ENCODE measurements at regions not wholly inside any gene's neighbourhood (a gene's known extent, or its start where the extent isn't known, plus 50 kb on each side); places are given as distances from the start of the nearest gene placed in this dataset.

- H3K27me3 ChIP-seq (replicated peaks; ENCODE audit: control insufficient read depth, insufficient read depth, low read length) = no peaks in the 10 kb centered on the region
- H3K9ac ChIP-seq (ENCODE audit: low read length) = no peak overlapping the region
- H3K4me3 ChIP-seq (ENCODE audit: low read length) = no peak overlapping the region
- H3K9me3 ChIP-seq (ENCODE audit: control insufficient read depth, low read length) = no peaks in the 10 kb centered on the region
- H3K36me3 ChIP-seq (ENCODE audit: control insufficient read depth, insufficient read depth, low read length, severe bottlenecking) = no peaks in the 10 kb centered on the region
- H3K4me1 ChIP-seq (ENCODE audit: control insufficient read depth, insufficient read depth, low read length) = no peaks in the 10 kb centered on the region
- DNase-seq (ENCODE audit: low read depth) = no peak
Observed at GRCh38 chr3:180092889-180093288, 56.2 kb upstream of the PEX5L start.

GRCh38 chr3:180093535-180093934 is 56.8 kb upstream of the PEX5L start:
- H3K36me3 ChIP-seq (ENCODE audit: control insufficient read depth, insufficient read depth, low read length, severe bottlenecking) = no peaks in the 10 kb centered on the region
- no peak overlapping the region for H3K4me3 ChIP-seq (ENCODE audit: low read length)
- no peaks in the 10 kb centered on the region for H3K9me3 ChIP-seq (ENCODE audit: control insufficient read depth, low read length)
- H3K27me3 ChIP-seq (replicated peaks; ENCODE audit: control insufficient read depth, insufficient read depth, low read length) = no peaks in the 10 kb centered on the region
- no peaks in the 10 kb centered on the region for H3K4me1 ChIP-seq (ENCODE audit: control insufficient read depth, insufficient read depth, low read length)
- no peak overlapping the region for H3K9ac ChIP-seq (ENCODE audit: low read length)
- DNase-seq (ENCODE audit: low read depth) = no peak

GRCh38 chr3:180097626-180098025 is 60.9 kb upstream of the PEX5L start:
- DNase-seq (ENCODE audit: low read depth) = no peak
- Histone ChIP-seq H3K4me3 (ENCODE audit: low read length) (no peak overlapping the region), H3K9ac (ENCODE audit: low read length) (no peak overlapping the region), H3K27me3 (replicated peaks; ENCODE audit: control insufficient read depth, insufficient read depth, low read length) (no peaks in the 10 kb centered on the region), H3K36me3 (ENCODE audit: control insufficient read depth, insufficient read depth, low read length, severe bottlenecking) (no peaks in the 10 kb centered on the region), H3K9me3 (ENCODE audit: control insufficient read depth, low read length) (peaks cover 5% of the 10 kb centered on the region), H3K4me1 (ENCODE audit: control insufficient read depth, insufficient read depth, low read length) (no peaks in the 10 kb centered on the region)

- H3K9ac ChIP-seq (ENCODE audit: low read length) = no peak overlapping the region
- H3K36me3 ChIP-seq (ENCODE audit: control insufficient read depth, insufficient read depth, low read length, severe bottlenecking) = no peaks in the 10 kb centered on the region
- H3K9me3 ChIP-seq (ENCODE audit: control insufficient read depth, low read length) = peaks cover 5% of the 10 kb centered on the region
- no peaks in the 10 kb centered on the region for H3K4me1 ChIP-seq (ENCODE audit: control insufficient read depth, insufficient read depth, low read length)
- DNase-seq (ENCODE audit: low read depth) = no peak
- H3K4me3 ChIP-seq (ENCODE audit: low read length) = no peak overlapping the region
- no peaks in the 10 kb centered on the region for H3K27me3 ChIP-seq (replicated peaks; ENCODE audit: control insufficient read depth, insufficient read depth, low read length)
Observed at GRCh38 chr3:180102134-180102533, 65.4 kb upstream of the PEX5L start.

GRCh38 chr3:180102604-180103003 is 65.9 kb upstream of the PEX5L start:
- H3K4me1 ChIP-seq (ENCODE audit: control insufficient read depth, insufficient read depth, low read length) = no peaks in the 10 kb centered on the region
- H3K36me3 ChIP-seq (ENCODE audit: control insufficient read depth, insufficient read depth, low read length, severe bottlenecking) = no peaks in the 10 kb centered on the region
- no peaks in the 10 kb centered on the region for H3K27me3 ChIP-seq (replicated peaks; ENCODE audit: control insufficient read depth, insufficient read depth, low read length)
- no peak overlapping the region for H3K9ac ChIP-seq (ENCODE audit: low read length)
- H3K4me3 ChIP-seq (ENCODE audit: low read length) = no peak overlapping the region
- no peak for DNase-seq (ENCODE audit: low read depth)
- H3K9me3 ChIP-seq (ENCODE audit: control insufficient read depth, low read length) = peaks cover 5% of the 10 kb centered on the region

- no peaks in the 10 kb centered on the region for H3K9me3 ChIP-seq (ENCODE audit: control insufficient read depth, low read length)
- H3K9ac ChIP-seq (ENCODE audit: low read length) = no peak overlapping the region
- DNase-seq (ENCODE audit: low read depth) = no peak
- no peaks in the 10 kb centered on the region for H3K4me1 ChIP-seq (ENCODE audit: control insufficient read depth, insufficient read depth, low read length)
- H3K4me3 ChIP-seq (ENCODE audit: low read length) = no peak overlapping the region
- no peaks in the 10 kb centered on the region for H3K27me3 ChIP-seq (replicated peaks; ENCODE audit: control insufficient read depth, insufficient read depth, low read length)
- no peaks in the 10 kb centered on the region for H3K36me3 ChIP-seq (ENCODE audit: control insufficient read depth, insufficient read depth, low read length, severe bottlenecking)
Observed at GRCh38 chr3:180116203-180116602, 79.5 kb upstream of the PEX5L start.

GRCh38 chr3:180116658-180117057 is 79.9 kb upstream of the PEX5L start:
- Histone ChIP-seq H3K36me3 (ENCODE audit: control insufficient read depth, insufficient read depth, low read length, severe bottlenecking) (no peaks in the 10 kb centered on the region), H3K4me3 (ENCODE audit: low read length) (no peak overlapping the region), H3K27me3 (replicated peaks; ENCODE audit: control insufficient read depth, insufficient read depth, low read length) (no peaks in the 10 kb centered on the region), H3K9ac (ENCODE audit: low read length) (no peak overlapping the region), H3K4me1 (ENCODE audit: control insufficient read depth, insufficient read depth, low read length) (no peaks in the 10 kb centered on the region), H3K9me3 (ENCODE audit: control insufficient read depth, low read length) (no peaks in the 10 kb centered on the region)
- DNase-seq (ENCODE audit: low read depth) = no peak

GRCh38 chr3:180117381-180118163 is 80.8 kb upstream of the PEX5L start:
- no peaks in the 10 kb centered on the region for H3K4me1 ChIP-seq (ENCODE audit: control insufficient read depth, insufficient read depth, low read length)
- no peaks in the 10 kb centered on the region for H3K36me3 ChIP-seq (ENCODE audit: control insufficient read depth, insufficient read depth, low read length, severe bottlenecking)
- no peak overlapping the region for H3K9ac ChIP-seq (ENCODE audit: low read length)
- H3K27me3 ChIP-seq (replicated peaks; ENCODE audit: control insufficient read depth, insufficient read depth, low read length) = no peaks in the 10 kb centered on the region
- no peak overlapping the region for H3K4me3 ChIP-seq (ENCODE audit: low read length)
- H3K9me3 ChIP-seq (ENCODE audit: control insufficient read depth, low read length) = no peaks in the 10 kb centered on the region
- no peak for DNase-seq (ENCODE audit: low read depth)

- Histone ChIP-seq H3K9me3 (ENCODE audit: control insufficient read depth, low read length) (peaks cover 11% of the 10 kb centered on the region), H3K36me3 (ENCODE audit: control insufficient read depth, insufficient read depth, low read length, severe bottlenecking) (no peaks in the 10 kb centered on the region), H3K4me3 (ENCODE audit: low read length) (no peak overlapping the region), H3K9ac (ENCODE audit: low read length) (no peak overlapping the region), H3K27me3 (replicated peaks; ENCODE audit: control insufficient read depth, insufficient read depth, low read length) (no peaks in the 10 kb centered on the region), H3K4me1 (ENCODE audit: control insufficient read depth, insufficient read depth, low read length) (no peaks in the 10 kb centered on the region)
- DNase-seq (ENCODE audit: low read depth) = no peak
Observed at GRCh38 chr3:180119567-180119966, 82.8 kb upstream of the PEX5L start.

- Histone ChIP-seq H3K9me3 (ENCODE audit: control insufficient read depth, low read length) (peaks cover 30% of the 10 kb centered on the region), H3K9ac (ENCODE audit: low read length) (no peak overlapping the region), H3K27me3 (replicated peaks; ENCODE audit: control insufficient read depth, insufficient read depth, low read length) (no peaks in the 10 kb centered on the region)
Observed at GRCh38 chr3:180123928-180124327, 87.2 kb upstream of the PEX5L start.

GRCh38 chr3:180131169-180131568 is 94.4 kb upstream of the PEX5L start:
- peaks cover 14% of the 10 kb centered on the region for H3K9me3 ChIP-seq (ENCODE audit: control insufficient read depth, low read length)
- H3K4me3 ChIP-seq (ENCODE audit: low read length) = no peak overlapping the region
- no peaks in the 10 kb centered on the region for H3K27me3 ChIP-seq (replicated peaks; ENCODE audit: control insufficient read depth, insufficient read depth, low read length)
- DNase-seq (ENCODE audit: low read depth) = no peak
- no peaks in the 10 kb centered on the region for H3K36me3 ChIP-seq (ENCODE audit: control insufficient read depth, insufficient read depth, low read length, severe bottlenecking)
- no peak overlapping the region for H3K9ac ChIP-seq (ENCODE audit: low read length)
- no peaks in the 10 kb centered on the region for H3K4me1 ChIP-seq (ENCODE audit: control insufficient read depth, insufficient read depth, low read length)

More at GRCh38 chr3:180123928-180124327, 87.2 kb upstream of the PEX5L start:
- no peaks in the 10 kb centered on the region for H3K36me3 ChIP-seq (ENCODE audit: control insufficient read depth, insufficient read depth, low read length, severe bottlenecking)
- no peak overlapping the region for H3K4me3 ChIP-seq (ENCODE audit: low read length)
- H3K4me1 ChIP-seq (ENCODE audit: control insufficient read depth, insufficient read depth, low read length) = no peaks in the 10 kb centered on the region
- no peak for DNase-seq (ENCODE audit: low read depth)

- no peak for DNase-seq (ENCODE audit: low read depth)
- Histone ChIP-seq H3K4me1 (ENCODE audit: control insufficient read depth, insufficient read depth, low read length) (no peaks in the 10 kb centered on the region), H3K9me3 (ENCODE audit: control insufficient read depth, low read length) (no peaks in the 10 kb centered on the region), H3K4me3 (ENCODE audit: low read length) (no peak overlapping the region), H3K27me3 (replicated peaks; ENCODE audit: control insufficient read depth, insufficient read depth, low read length) (no peaks in the 10 kb centered on the region), H3K9ac (ENCODE audit: low read length) (no peak overlapping the region), H3K36me3 (ENCODE audit: control insufficient read depth, insufficient read depth, low read length, severe bottlenecking) (no peaks in the 10 kb centered on the region)
Observed at GRCh38 chr3:180135101-180135500, 98.4 kb upstream of the PEX5L start.
